GM12864 (cell line): ENCODE measurements at regions not wholly inside any gene's neighbourhood (a gene's known extent, or its start where the extent isn't known, plus 50 kb on each side); places are given as distances from the start of the nearest gene placed in this dataset.
"Not testable (repeated sequence)": the region's sequence is repeated elsewhere in the genome, so short reads cannot be mapped to it uniquely, and the experiment has no call there.

Source experiments
- DNase-seq: peaks from one replicate; pipeline ENCODE4 v3.0.0-alpha.2; 2011; ENCODE audit warnings: low read depth
- H3K4me3 ChIP-seq: 2 replicates; pipeline ENCODE4 v1.5.1; 2011; ENCODE audit warnings: mild to moderate bottlenecking, low read depth, low read length, control low read depth
- TF ChIP-seq, protein P1 (sequence below): IDR thresholded peaks from 2 replicates; pipeline ENCODE4 v1.5.1; 2011; ENCODE audit warnings: low read depth, mild to moderate bottlenecking, moderate library complexity, low read length, control low read depth, inconsistent platforms; ENCODE audit errors: missing control alignments

GRCh38 chr5:60026161-60026560, 132.6 kb upstream of the PDE4D start:
- H3K4me3 ChIP-seq: no peak overlapping the region
- TF ChIP-seq, protein P1, sequence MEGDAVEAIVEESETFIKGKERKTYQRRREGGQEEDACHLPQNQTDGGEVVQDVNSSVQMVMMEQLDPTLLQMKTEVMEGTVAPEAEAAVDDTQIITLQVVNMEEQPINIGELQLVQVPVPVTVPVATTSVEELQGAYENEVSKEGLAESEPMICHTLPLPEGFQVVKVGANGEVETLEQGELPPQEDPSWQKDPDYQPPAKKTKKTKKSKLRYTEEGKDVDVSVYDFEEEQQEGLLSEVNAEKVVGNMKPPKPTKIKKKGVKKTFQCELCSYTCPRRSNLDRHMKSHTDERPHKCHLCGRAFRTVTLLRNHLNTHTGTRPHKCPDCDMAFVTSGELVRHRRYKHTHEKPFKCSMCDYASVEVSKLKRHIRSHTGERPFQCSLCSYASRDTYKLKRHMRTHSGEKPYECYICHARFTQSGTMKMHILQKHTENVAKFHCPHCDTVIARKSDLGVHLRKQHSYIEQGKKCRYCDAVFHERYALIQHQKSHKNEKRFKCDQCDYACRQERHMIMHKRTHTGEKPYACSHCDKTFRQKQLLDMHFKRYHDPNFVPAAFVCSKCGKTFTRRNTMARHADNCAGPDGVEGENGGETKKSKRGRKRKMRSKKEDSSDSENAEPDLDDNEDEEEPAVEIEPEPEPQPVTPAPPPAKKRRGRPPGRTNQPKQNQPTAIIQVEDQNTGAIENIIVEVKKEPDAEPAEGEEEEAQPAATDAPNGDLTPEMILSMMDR: no peak
- DNase-seq: no peak

- no peak overlapping the region for H3K4me3 ChIP-seq
- DNase-seq: no peak
- TF ChIP-seq, protein P1: no peak
Observed at GRCh38 chr5:60024104-60024503, 130.6 kb upstream of the PDE4D start.

- H3K4me3 ChIP-seq: no peak overlapping the region
- no peak for DNase-seq
- TF ChIP-seq, protein P1: no peak
Observed at GRCh38 chr5:60023255-60023654, 129.7 kb upstream of the PDE4D start.

DNA sequence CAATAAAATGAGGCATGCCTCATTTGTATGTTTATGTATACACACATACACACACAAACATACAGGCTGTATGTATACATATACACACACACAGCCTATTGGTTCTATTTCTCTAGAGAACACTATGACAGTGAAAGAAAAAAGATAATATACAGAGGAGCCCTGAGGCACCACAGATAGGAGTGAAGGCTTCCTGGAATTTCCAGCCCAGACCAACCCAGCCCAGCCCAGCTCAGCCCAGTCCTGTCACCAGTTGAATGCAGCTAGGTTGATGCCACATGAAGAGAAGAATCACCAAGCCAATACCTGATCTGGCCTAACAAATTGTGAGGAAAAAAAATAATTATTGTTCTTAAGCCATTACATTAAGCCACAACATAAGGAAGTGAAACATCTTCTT, 126.9 kb upstream of the PDE4D start:
- no peak overlapping the region for H3K4me3 ChIP-seq
- TF ChIP-seq, protein P1: no peak
- DNase-seq: no peak

GRCh38 chr5:60018960-60019359, 125.4 kb upstream of the PDE4D start:
- DNase-seq, H3K4me3 ChIP-seq: not testable (repeated sequence)

GRCh38 chr5:60018091-60018490, 124.6 kb upstream of the PDE4D start:
- H3K4me3 ChIP-seq: no peak overlapping the region
- DNase-seq: no peak
- TF ChIP-seq, protein P1: no peak

DNA sequence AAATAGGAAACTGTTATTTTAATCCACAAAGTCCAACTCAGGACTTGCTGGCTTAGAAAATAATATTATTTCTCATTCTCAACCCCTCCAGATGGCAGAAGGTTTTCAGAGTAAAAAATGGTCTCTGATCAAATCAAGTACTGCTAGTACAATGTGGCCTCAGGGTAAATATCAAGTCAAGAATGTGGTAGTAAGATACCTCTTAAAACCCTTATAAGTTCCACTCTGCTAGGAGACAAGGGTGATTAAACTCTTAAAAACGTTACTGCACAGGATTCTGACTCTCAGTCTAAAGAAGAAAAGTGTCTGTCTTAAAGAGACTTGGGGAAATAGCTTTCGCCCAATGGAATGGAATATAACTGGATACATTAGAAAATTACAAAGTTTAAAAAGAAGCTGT, 120.8 kb upstream of the PDE4D start:
- TF ChIP-seq, protein P1: no peak
- no peak for DNase-seq
- H3K4me3 ChIP-seq: no peak overlapping the region

- H3K4me3 ChIP-seq: no peak overlapping the region
- no peak for DNase-seq
- TF ChIP-seq, protein P1: no peak
Observed at GRCh38 chr5:60010853-60011252, 117.3 kb upstream of the PDE4D start.
